NOMO-1 (cell line): ENCODE measurements at regions not wholly inside any gene's neighbourhood (a gene's known extent, or its start where the extent isn't known, plus 50 kb on each side); places are given as distances from the start of the nearest gene placed in this dataset.

ENCODE experiments used
- DNase-seq, 2 experiments: peaks; one replicate each; lab custom pipeline; 2025; ENCODE audit not compliant: unreplicated experiment in 2 of 2; lab: John Stamatoyannopoulos, UW

DNA sequence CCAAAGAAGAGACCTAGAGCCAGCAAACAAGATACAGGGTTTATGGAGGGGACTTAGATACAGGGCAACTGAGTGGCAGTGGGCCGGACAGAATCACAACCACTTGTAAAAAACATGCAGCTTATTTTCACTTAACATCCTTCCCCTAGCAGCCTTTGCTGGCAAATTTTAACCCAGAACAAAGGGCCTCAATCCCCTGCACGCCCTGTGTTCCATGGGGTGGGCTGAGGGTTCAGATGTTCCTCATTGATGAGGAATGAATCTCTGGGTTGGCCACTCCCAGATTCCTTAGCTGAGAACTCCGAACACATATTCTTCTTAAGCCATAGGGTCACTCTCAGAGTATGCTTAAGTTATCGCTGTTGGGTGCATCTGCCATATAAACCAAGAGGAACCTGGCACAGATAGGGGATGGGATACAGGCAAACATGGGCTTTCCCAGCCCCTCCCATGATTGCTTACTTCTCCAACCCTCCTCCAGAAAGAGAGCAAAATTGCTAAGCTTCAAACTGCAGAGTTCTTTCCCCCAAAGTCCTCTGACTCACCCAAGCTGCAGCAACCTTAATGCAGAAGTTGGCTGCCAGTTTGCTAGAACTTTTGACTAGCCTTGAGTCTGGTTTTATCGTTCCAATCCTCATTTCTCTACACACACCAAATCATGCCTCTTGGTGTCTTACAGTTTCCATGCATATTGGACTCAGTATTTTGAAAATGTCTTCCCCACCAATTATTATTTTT lies 146.9 kb downstream of the CD47 start:
- DNase-seq = peak; percentile 75 to 90

DNA sequence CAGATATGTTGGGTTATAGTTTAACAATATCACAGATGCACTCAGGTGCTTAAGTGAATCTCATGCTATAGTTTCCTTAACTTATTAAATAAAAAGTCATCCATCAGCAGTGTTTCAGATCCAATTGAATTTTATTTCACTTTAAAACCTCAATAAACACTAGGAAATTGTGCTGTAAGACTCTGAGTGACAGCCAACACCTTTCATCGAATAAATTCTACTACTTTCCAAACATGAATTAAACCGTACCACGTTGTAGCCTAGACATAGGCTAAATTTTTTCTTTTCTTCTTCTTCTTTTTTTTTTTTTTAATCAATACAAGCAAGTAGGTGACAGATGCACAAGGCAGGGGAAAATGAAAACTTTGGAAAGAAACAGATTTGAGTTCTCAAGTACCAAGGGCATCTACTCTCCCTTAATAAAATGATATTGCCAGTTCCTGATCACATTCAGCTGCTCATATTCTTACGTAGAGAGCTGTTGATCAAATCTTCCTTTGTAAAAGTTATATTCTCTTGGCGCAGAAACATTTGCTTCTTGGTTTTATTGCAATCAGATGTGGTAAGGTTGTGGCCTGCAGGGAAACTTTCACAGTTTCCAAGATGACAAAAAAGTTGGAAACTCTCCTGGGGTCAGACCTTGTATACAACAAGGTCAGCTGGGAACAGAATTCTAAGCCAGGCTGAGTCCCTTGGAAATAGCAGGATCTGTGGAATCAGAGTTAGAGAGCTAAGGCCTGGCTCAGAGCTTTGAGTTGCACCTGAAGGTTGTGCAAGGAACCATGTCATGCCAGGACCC lies 147.7 kb downstream of the CD47 start:
- no peak for DNase-seq

DNA sequence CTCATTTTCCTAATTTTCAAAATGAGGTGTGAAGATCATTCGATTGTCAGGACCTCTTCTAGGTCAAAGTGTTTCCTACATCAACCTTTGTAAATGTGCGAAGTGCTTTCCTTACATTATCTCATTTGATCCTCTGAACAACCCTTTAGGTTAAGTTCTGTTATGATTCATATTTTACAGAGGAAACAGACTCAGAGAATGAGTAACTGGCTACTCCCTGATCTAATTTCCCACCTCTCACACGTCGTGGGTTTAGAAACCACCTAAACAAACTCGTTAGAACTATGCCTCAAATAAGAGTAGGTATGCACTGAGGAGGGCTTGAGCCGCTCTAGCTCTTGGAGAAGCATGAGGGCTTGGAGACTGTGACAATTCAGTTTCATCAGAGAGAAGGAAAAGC lies 148.6 kb downstream of the CD47 start:
- DNase-seq = no peak

DNA sequence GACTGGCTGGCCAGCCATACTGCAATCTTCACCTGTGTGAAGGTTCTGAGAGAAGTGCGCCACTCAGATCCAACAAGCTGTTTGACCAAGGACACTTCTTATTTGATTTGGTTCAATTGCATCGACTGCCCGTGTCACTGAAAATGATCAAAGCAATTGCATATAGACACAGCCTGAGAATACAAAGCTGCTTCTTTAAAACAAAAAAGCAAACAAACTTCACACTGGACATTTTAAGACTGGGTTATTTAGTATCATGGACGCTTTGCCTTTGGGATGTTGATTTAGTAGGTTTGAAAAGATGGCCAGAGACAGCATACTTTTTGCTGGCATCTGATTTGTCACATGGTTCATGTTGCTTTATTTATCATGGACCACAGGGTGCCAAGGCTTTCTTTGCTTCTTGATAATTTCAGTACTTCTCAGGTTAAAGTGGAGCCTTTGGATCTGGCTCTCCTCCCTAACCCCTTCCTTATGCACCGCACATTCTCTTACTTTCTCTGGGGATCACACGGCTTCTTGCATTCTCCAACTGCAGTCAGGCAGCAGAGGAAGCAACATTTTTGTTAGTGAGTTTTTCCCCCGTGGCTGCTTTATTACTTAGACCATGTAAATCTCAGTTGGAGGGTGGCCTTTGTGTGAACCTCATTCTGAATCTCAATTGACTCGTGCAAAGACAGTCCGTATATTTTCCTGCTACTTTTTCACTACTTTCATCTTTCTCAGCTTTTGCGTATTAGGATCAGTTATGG lies 151.0 kb downstream of the CD47 start:
- no peak for DNase-seq

DNA sequence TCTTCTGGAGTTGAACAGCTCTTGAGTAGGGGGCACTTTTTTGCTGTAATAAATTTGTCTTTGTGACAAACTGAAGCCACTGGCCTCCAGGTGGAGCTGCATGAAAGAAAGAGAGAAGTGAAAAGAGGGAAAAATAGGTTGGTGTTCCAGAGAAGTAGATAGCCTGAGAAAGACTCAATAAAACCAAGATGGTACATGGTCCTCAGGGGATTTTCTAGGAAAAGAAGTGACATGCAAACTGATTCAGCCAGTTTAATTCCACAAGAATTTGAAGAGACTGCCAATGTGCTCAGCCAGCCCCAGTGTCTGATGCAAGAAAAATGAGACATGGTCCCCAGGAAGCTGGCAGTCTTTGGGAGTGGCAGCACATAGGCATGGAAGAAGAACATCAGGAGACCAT lies 152.7 kb downstream of the CD47 start:
- DNase-seq = no peak

DNA sequence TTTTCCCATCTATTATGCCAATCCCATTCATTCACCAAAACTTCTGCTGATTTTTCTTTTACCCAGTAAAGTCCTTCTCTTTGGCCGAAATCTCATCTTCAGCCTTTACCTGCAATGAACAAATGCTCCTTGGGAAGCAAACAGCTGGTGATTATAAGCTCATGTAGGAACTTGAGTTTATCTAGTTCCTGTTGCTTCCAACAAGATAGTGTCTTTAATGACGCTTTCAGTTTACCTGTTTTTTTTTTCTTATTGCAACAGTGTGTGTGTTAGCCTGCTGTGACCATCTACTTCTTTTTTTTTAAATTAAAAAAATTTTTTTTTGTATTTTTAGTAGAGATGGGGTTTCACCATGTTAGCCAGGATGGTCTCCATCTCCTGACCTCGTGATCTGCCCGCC lies 156.0 kb downstream of the CD47 start:
- no peak for DNase-seq

DNA sequence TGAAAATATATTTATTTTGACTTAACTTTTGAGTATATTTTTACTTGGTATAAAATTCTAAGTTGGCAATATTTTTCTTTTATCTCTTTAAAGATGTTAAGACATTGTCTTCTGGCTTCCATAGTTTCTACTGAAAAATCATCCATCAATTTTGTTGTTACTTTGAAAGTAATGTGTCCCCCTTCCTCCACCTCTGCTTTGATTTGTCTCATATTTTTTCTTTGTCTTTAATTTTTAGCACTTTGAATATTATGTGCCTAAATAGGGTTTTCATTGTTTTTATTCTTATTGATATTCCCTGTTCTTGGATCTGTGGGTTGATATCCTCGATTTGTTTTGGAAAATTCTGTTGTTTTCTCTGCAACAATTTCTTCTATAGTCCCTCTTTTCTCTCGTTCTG lies 157.4 kb downstream of the CD47 start:
- DNase-seq = no peak

DNA sequence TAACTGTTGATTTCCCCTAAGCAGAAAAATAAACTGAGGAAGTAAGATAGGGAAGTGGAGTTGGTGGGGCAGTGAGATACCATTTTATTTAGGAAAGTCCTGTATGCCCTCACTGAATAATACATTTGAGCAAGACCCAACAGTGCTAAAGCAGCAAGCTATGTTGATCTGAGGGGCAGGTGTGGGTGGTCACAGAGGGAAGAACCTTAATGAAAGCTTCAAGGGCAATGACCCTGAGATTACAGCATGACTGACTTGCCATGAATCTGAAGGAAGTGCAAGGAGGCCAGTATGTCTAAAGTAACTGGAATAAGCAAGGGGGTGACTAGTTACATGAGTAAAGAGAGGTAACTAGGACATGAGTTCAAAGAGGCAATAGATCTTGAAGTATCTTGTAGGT lies 159.5 kb downstream of the CD47 start:
- no peak for DNase-seq

DNA sequence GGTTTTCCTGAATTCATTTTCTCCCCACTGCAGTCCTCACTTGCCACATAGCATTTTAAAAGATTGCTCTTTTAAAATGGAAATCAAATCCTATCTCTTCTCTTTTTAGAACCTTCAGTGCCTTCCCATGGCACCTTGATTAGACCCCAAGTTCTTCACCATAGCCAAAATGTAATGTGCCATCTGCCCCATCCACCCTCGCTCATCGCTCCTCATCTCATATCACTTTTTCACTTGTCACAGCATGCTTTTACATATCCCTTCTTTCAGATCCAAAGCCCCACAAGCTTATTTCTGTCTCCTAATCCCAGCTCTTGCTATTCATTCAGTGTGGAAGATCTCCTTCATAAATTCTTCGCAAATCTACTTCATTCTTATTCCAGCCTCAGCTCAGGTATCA lies 161.7 kb downstream of the CD47 start:
- no peak for DNase-seq

DNA sequence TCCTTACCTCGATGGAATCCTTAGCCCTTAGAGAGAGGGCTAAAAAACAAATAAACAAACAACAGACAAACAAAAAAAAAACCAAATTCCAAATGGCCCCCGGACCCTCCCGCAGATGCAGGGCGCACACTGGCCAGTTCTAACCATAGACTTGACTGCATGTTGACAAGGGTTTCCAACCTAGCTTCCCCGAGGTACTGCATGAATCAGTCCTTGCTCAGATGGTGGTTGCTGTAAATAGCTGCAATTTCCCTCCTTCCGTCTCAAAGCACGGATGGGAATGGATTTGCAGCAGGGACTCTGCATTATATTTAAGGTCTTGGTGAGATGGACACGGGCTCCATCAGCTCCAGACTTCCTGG lies 162.8 kb downstream of the CD47 start:
- peak in 1 of 2 experiments; percentile 30 for DNase-seq

DNA sequence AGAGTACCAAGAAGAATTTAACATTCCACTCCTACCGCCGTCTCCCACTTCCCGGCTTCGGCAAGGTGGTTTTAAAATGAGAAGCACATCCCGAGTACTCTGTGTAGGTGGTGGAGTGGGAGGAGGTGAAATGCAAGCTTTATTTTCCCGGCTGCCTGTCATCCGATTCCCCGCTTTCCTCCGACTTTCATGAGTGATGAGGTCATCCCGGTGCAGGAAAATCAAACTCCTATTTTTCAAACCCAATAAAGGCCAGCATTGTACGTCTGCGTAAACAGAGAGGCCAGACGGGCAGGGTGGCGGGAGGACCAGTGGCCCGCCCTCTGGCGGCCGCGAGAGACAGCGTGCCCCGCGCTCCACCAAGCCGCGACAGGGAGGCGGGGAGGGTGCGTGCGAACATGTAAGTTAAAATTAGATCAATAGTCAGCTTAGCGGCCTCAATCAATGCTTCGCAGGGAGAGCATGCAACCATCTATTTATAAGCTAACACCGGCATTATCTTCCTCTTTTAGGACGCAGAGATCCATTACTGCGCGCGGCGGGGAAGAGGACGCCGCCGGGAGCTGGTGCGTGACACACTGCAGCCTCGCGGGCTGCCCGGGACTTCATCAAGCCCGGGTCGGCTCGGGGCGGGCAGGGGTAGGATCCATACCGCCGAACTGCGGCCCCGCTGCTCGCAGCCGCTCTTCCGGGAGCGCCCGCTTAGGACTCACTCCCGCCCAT lies 163.3 kb downstream of the CD47 start:
- peak; percentile 76 to 81 for DNase-seq

DNA sequence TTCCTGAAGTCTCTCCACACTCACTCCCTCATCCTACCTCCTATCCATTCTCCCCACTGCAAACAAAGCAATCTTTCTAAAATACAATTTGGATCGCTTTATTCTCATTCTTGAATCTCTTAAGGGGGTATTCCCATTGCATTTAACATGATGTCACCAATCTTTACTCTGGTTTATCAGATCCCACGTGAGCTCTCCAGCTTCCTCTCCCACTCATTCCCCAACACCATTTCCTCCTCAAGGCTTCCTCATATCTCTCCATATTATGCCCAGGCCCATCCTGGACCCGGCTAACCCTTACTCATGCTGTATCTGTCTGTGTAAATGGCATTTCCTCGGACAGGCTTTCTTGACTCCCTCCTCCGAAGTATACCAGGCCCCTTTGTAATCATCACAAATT lies 165.0 kb downstream of the CD47 start:
- no peak for DNase-seq

DNA sequence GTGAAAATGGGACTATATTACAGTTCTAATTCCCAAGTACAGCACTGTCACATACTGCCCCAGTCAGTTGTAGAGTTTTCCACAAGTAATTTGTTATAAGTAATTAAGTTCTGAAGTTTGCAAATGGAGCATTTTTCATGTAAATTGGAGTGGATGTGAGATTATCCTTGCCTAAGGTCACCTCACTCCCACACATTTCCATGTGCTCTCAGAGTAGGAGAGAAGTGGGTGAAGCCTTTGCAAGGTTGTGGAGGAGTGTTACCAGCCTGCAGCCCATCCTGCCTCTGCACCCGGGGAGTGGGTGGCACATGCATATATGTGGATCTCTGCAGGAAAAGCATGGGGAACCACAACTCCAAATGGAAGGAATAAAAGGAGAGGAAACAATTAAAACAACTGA lies 169.8 kb downstream of the CD47 start:
- DNase-seq = no peak

DNA sequence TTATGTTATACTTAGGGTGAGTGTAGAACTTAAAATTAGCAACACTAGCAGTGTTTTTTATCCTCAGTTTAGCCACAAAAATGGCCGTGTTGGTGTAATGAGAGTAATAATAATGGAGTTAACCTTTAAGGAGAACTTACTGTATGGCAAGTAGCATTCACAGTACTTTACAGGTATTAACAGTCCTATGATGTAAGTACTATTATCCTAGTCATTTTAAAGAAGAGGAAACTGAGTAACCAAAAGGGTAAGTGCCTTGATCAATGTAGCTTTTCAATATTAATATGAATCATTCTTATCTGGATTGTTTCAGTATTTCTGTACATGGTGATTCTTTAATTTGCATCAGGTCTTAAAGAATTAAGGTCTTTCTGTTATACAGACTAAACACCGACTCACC lies 170.3 kb downstream of the CD47 start:
- no peak for DNase-seq

DNA sequence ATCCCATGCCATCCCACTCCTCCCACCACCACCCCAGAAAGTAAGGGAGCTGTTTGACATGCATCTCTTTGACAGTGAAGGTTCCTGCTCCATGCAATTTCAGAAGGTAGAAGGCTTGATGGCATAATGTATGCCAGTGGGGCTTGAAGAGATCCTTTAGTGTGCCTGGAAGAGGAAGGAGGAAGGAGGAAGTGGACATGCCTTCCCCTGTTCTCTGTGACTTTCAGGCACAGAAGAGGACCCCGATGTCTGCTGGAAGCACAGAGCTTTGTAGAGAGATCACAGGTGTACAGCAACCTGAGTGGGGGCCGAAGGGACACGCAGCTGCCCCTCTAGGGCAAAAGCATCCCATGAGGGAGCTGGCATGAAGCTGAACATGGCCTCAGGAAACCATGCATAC lies 171.6 kb downstream of the CD47 start:
- no peak for DNase-seq

DNA sequence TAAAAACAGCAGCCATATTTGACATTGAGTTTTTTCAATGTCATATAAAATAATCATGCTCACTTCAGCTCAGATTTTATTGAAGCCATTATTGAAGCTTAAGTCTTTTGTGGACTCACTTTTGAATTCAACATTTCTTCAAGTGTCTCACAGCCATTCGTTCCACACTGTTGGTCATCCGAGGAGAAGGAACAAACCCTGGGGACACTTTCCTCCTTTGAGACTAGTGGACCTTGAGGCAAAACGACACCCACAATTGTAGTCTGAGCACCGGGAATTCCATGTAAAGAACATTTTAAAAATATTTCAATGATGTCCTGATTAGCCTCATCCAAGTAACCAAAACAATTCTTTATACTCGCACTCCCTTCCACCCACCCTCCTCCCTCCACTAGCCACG lies 174.7 kb downstream of the CD47 start:
- DNase-seq = no peak

DNA sequence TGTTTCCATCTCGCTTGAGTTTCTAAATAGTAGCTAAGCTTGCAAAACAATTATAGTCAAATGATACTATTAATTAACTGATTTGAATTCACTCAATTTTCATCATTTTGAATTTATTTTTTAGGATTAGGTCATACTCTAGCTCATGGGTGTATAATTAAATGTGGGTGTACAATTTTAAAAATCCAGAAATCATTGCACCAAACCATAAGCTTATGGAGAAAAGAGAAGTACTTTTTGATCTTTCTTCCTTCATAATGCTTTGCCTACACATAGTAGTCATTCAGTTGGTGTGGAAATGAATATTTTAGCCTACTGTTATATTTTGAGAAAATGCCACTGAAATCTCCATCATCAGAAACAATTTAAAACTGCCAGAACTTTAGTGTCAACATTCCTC lies 175.1 kb downstream of the CD47 start:
- DNase-seq = no peak

DNA sequence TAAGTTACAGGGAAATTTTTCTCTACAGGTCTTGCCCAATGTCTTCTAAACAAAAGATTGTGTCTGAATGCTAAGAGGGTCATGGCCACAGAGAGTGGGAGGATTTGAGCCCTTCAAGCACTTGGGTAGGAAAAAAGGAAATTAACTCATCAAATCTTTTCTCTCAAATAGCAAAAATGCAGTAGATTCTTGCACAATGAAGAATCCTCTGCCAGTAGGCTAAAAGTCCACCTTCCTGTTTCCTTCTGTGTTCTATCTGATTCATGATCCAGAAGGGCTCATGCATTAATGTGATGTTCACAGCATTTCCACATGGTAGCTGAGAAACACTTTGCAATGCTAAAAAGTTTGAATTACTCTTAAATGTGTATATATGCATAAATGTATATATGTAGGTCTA lies 177.1 kb downstream of the CD47 start:
- peak; percentile 47 to 78 for DNase-seq

DNA sequence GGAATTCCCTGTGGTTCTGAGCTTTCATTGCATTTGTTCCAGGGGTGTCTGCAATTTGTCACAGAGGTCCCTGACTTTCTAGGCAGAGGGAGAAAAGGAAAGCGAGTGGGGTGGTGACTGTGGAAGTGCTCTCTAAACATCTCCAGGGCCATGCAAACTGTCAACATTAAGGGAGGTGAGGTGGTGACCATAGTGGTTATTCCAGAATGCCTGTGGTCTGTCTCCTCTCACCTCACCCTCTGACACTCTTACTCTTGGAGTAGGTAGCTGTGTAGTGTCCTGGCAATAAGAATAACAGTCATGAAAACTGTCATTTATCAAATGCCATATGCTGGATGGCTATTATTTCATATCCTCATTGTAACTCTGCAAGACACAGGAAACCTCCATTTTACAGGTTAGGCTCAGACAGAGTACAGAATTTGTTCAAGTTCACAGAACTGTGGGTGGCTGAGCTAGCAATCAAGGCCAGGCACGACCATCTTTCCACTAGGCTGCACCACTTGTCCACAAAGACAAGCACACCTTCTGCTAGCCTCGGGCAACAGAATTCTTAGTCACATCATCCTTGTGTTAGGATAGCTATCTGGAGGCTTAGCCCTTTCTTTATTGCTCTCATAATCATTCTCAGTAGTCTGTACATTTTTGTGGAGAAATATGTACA lies 179.4 kb downstream of the CD47 start:
- DNase-seq = no peak

DNA sequence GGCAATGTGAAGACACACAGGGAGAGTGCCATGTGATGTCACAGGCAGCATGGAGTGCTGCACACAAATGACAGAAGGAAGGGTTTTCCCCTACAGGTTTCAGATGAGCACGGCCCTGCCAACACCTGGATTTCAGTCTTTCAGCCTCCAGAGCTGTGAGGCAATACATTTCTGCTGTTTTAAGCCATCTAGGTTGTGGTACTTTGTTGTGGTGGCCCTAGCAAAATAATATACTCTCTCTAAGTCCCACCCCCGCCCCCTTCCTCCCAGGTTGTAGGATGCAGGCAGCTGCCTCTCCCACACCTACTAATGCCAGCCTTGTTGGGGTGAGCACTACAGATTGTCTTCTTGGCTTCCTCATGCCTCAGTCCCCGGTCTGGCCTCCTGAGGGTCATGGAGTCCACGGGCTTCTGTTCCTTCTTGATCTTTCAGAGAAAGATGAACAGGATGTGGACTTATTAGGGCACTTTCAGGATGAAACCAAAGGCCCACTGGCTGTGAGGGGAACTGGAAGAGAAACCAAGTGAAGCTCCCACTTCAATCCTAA lies 180.0 kb downstream of the CD47 start:
- DNase-seq = no peak
